PC-3 (cell line): ENCODE measurements at regions not wholly inside any gene's neighbourhood (a gene's known extent, or its start where the extent isn't known, plus 50 kb on each side); places are given as distances from the start of the nearest gene placed in this dataset.

Experiments
- ATAC-seq: fragments of 200-7000 bp; cut with Tn5 transposase; 2 replicates; pipeline ENCODE4 v1.9.1; 2020; ENCODE audit warnings: mild to moderate bottlenecking, moderate library complexity
- BruUV-seq: library from RNA; stranded (reverse); fragments of 400-500 nt; replicated peaks from 2 replicates; lab custom pipeline; 2021; lab: Mats Ljungman, UMichigan
- CTCF ChIA-PET: fragments of 300-600 bp; sonication (Branson Sonifier 250); formaldehyde crosslinking; loops from one replicate; lab custom pipeline; 2022; ENCODE audit warnings: antibody characterized with exemption; lab: Charles Lee
- POLR2A ChIA-PET: fragments of 300-600 bp; sonication (Branson Sonifier 250); formaldehyde crosslinking; loops from one replicate; lab custom pipeline; 2022; ENCODE audit warnings: antibody characterized with exemption; ENCODE audit not compliant: unreplicated experiment; lab: Charles Lee
- DNase-seq: peaks from one replicate; pipeline ENCODE4 v3.0.0-alpha.2; 2015
- H2AFZ ChIP-seq: fragments of 300-600 bp; sonication (generic); 2 replicates; pipeline ENCODE4 v1.6.0; 2016; ENCODE audit warnings: antibody characterized with exemption, low read length
- H3F3A ChIP-seq: fragments of 300-600 bp; sonication (generic); one replicate; pipeline ENCODE4 v1.6.0; 2017; ENCODE audit warnings: antibody characterized with exemption, low read length, control low read depth, mild to moderate bottlenecking; ENCODE audit not compliant: unreplicated experiment
- H3K27ac ChIP-seq: fragments of 300-600 bp; sonication (generic); 2 replicates; pipeline ENCODE4 v1.5.1; 2016; ENCODE audit warnings: mild to moderate bottlenecking, low read length
- H3K27me3 ChIP-seq: fragments of 300-600 bp; sonication (generic); 2 replicates; pipeline ENCODE4 v1.6.1; 2016; ENCODE audit warnings: low read length, mixed read lengths
- H3K36me3 ChIP-seq: fragments of 300-600 bp; sonication (generic); 2 replicates; pipeline ENCODE4 v1.6.1; 2016; ENCODE audit warnings: low read depth, mixed run types, low read length, mixed read lengths
- H3K4me1 ChIP-seq: fragments of 300-600 bp; sonication (generic); 2 replicates; pipeline ENCODE4 v1.5.1; 2016; ENCODE audit warnings: low read length; ENCODE audit not compliant: insufficient read depth
- H3K4me2 ChIP-seq: fragments of 300-600 bp; sonication (generic); 2 replicates; pipeline ENCODE4 v1.6.0; 2016; ENCODE audit warnings: low read length
- H3K4me3 ChIP-seq: fragments of 300-600 bp; sonication (generic); 2 replicates; pipeline ENCODE4 v1.5.1; 2016; ENCODE audit warnings: mild to moderate bottlenecking, low read length, mixed read lengths
- H3K79me2 ChIP-seq: fragments of 300-600 bp; sonication (generic); 2 replicates; pipeline ENCODE4 v1.6.1; 2017; ENCODE audit warnings: low read length, mixed read lengths
- H3K9ac ChIP-seq: fragments of 300-600 bp; sonication (generic); 2 replicates; pipeline ENCODE4 v1.6.0; 2016; ENCODE audit warnings: mild to moderate bottlenecking, low read length
- H3K9me2 ChIP-seq: fragments of 300-600 bp; sonication (generic); replicated peaks from 2 replicates; pipeline ENCODE4 v1.6.1; 2016; ENCODE audit warnings: mixed run types, low read length, mixed read lengths
- H3K9me3 ChIP-seq: fragments of 300-600 bp; sonication (generic); 2 replicates; pipeline ENCODE4 v1.6.1; 2016; ENCODE audit warnings: low read length, mixed read lengths
- H4K20me1 ChIP-seq: fragments of 300-600 bp; sonication (generic); 2 replicates; pipeline ENCODE4 v1.6.1; 2016; ENCODE audit warnings: low read length, mixed read lengths
- CTCF ChIP-seq: fragments of 300-600 bp; sonication (generic); conservative IDR thresholded peaks from 2 replicates; pipeline ENCODE4 v1.5.1; 2017; ENCODE audit warnings: antibody characterized with exemption, low read depth, mild to moderate bottlenecking, low read length
- EZH2 ChIP-seq: fragments of 300-600 bp; sonication (generic); IDR thresholded peaks from one replicate; pipeline ENCODE4 v1.6.1; 2017; ENCODE audit warnings: antibody characterized with exemption, mild to moderate bottlenecking, low read length; ENCODE audit not compliant: unreplicated experiment
- EZH2phosphoT487 ChIP-seq: fragments of 300-600 bp; sonication (generic); IDR thresholded peaks from 2 replicates; pipeline ENCODE4 v1.6.1; 2018; ENCODE audit warnings: mild to moderate bottlenecking, antibody characterized with exemption, low read length, borderline replicate concordance
- intact Hi-C: fragments of 100-400 bp; cut with micrococcal nuclease; formaldehyde crosslinking; loops from 2 replicates; pipeline ENCODE4 v1.9.0; 2023

- DNase-seq, result no peak
- H2AFZ ChIP-seq, result no peak overlapping the region
- no peak overlapping the region for H3K4me2 ChIP-seq
- POLR2A ChIA-PET, result no interaction called here
- intact Hi-C loops, result no loop called here
- no peaks in the 10 kb centered on the region for H3K27me3 ChIP-seq
- TF ChIP-seq CTCF, result no peak
- CTCF ChIA-PET, result no interaction called here
- no peaks in the 10 kb centered on the region for H3K4me1 ChIP-seq
- no peak overlapping the region for H3K4me3 ChIP-seq
- no peak overlapping the region for H3K9ac ChIP-seq
- H3K36me3 ChIP-seq, result no peaks in the 10 kb centered on the region
- H3K27ac ChIP-seq, result no peak overlapping the region
- no TSS peak for BruUV-seq
- H4K20me1 ChIP-seq, result no peaks in the 10 kb centered on the region
- no peak for ATAC-seq
- H3F3A ChIP-seq, result no peaks in the 10 kb centered on the region
- no peaks in the 10 kb centered on the region for H3K9me2 ChIP-seq
- no peaks in the 10 kb centered on the region for H3K79me2 ChIP-seq
- no peaks in the 10 kb centered on the region for H3K9me3 ChIP-seq
Measured at GRCh38 chr9:16172796-16173195, 620.0 kb downstream of the CCDC171 start.

- no peak for DNase-seq
- ATAC-seq, result no peak
- H3K9ac ChIP-seq, result no peak overlapping the region
Measured at GRCh38 chr9:16174915-16175314, 622.1 kb downstream of the CCDC171 start.

GRCh38 chr9:16175461-16175860 lies 622.6 kb downstream of the CCDC171 start:
- no peak for TF ChIP-seq EZH2phosphoT487
- no peak for TF ChIP-seq EZH2
- no peak for TF ChIP-seq CTCF
- H2AFZ ChIP-seq, result no peak overlapping the region
- no peaks in the 10 kb centered on the region for H3K9me2 ChIP-seq
- no peaks in the 10 kb centered on the region for H4K20me1 ChIP-seq
- intact Hi-C loops, result no loop called here
- BruUV-seq, result no TSS peak
- no peaks in the 10 kb centered on the region for H3K36me3 ChIP-seq
- H3K27ac ChIP-seq, result no peak overlapping the region
- no peaks in the 10 kb centered on the region for H3K79me2 ChIP-seq
- ChIA-PET POLR2A (no interaction called here), CTCF (no interaction called here)
- H3K4me3 ChIP-seq, result no peak overlapping the region
- no peaks in the 10 kb centered on the region for H3K27me3 ChIP-seq
- no peaks in the 10 kb centered on the region for H3K9me3 ChIP-seq
- H3K4me2 ChIP-seq, result no peak overlapping the region
- no peak overlapping the region for H3K9ac ChIP-seq
- DNase-seq, result peak; percentile 6
- no peaks in the 10 kb centered on the region for H3K4me1 ChIP-seq
- no peak for ATAC-seq
- H3F3A ChIP-seq, result no peaks in the 10 kb centered on the region

More at GRCh38 chr9:16174915-16175314, 622.1 kb downstream of the CCDC171 start:
- Histone ChIP-seq H3K9me2 (no peaks in the 10 kb centered on the region), H3K4me2 (no peak overlapping the region), H3K27me3 (no peaks in the 10 kb centered on the region), H3K9me3 (no peaks in the 10 kb centered on the region), H3K4me3 (no peak overlapping the region), H3K36me3 (no peaks in the 10 kb centered on the region), H3K27ac (no peak overlapping the region), H3K79me2 (no peaks in the 10 kb centered on the region), H3K4me1 (no peaks in the 10 kb centered on the region), H3F3A (no peaks in the 10 kb centered on the region), H2AFZ (no peak overlapping the region), H4K20me1 (no peaks in the 10 kb centered on the region)
- intact Hi-C loops, result no loop called here
- CTCF ChIA-PET, result no interaction called here
- TF ChIP-seq EZH2 (no peak), EZH2phosphoT487 (no peak), CTCF (no peak)
- POLR2A ChIA-PET, result no interaction called here
- no TSS peak for BruUV-seq
